Suppressor macrophage treated with lipopolysaccharide for 1 hour (primary cell): ENCODE measurements at regions not wholly inside any gene's neighbourhood (a gene's known extent, or its start where the extent isn't known, plus 50 kb on each side); places are given as distances from the start of the nearest gene placed in this dataset.

ENCODE experiments used
- DNase-seq, 3 donors: peaks; one replicate each; pipeline ENCODE4 v3.0.0-alpha.2; 2020 to 2022

- no peak for DNase-seq
Observed at GRCh38 chr13:85535316-85536084, 263.7 kb downstream of the SLITRK6 start.

GRCh38 chr13:85533911-85534310 lies 265.3 kb downstream of the SLITRK6 start:
- no peak for DNase-seq

GRCh38 chr13:85529218-85529594 lies 270.0 kb downstream of the SLITRK6 start:
- no peak for DNase-seq

- no peak for DNase-seq
Observed at GRCh38 chr13:85528491-85529217, 270.6 kb downstream of the SLITRK6 start.

GRCh38 chr13:85527316-85527715 lies 271.9 kb downstream of the SLITRK6 start:
- no peak for DNase-seq

- no peak for DNase-seq
Observed at GRCh38 chr13:85525411-85525810, 273.8 kb downstream of the SLITRK6 start.

- no peak for DNase-seq
Observed at GRCh38 chr13:85521657-85522056, 277.6 kb downstream of the SLITRK6 start.

GRCh38 chr13:85520445-85520844 lies 278.8 kb downstream of the SLITRK6 start:
- no peak for DNase-seq

- DNase-seq = no peak
Observed at GRCh38 chr13:85519363-85519762, 279.9 kb downstream of the SLITRK6 start.

GRCh38 chr13:85512421-85512820 lies 286.8 kb downstream of the SLITRK6 start:
- DNase-seq = no peak

GRCh38 chr13:85509512-85509911 lies 289.7 kb downstream of the SLITRK6 start:
- DNase-seq = no peak

GRCh38 chr13:85508683-85509329 lies 290.4 kb downstream of the SLITRK6 start:
- no peak for DNase-seq

- DNase-seq = no peak
Observed at GRCh38 chr13:85503797-85504196, 295.4 kb downstream of the SLITRK6 start.

GRCh38 chr13:85501616-85502015 lies 297.6 kb downstream of the SLITRK6 start:
- no peak for DNase-seq

GRCh38 chr13:85500696-85501256 lies 298.4 kb downstream of the SLITRK6 start:
- DNase-seq = no peak

- no peak for DNase-seq
Observed at GRCh38 chr13:85498774-85499173, 300.4 kb downstream of the SLITRK6 start.

- no peak for DNase-seq
Observed at GRCh38 chr13:85497652-85498051, 301.6 kb downstream of the SLITRK6 start.

- no peak for DNase-seq
Observed at GRCh38 chr13:85492283-85492682, 306.9 kb downstream of the SLITRK6 start.

- no peak for DNase-seq
Observed at GRCh38 chr13:85486663-85487062, 312.6 kb downstream of the SLITRK6 start.

GRCh38 chr13:85473144-85473543 lies 326.1 kb downstream of the SLITRK6 start:
- DNase-seq = no peak

- DNase-seq = no peak
Observed at GRCh38 chr13:85469320-85469719, 329.9 kb downstream of the SLITRK6 start.

GRCh38 chr13:85462792-85463425 lies 336.3 kb downstream of the SLITRK6 start:
- no peak for DNase-seq

GRCh38 chr13:85461621-85462020 lies 337.6 kb downstream of the SLITRK6 start:
- no peak for DNase-seq
